Body of pancreas (tissue), 4 donors: ENCODE measurements at regions not wholly inside any gene's neighbourhood (a gene's known extent, or its start where the extent isn't known, plus 50 kb on each side); places are given as distances from the start of the nearest gene placed in this dataset.
A peak's percentile ranks its signal among the peaks of the same experiment; 100 is the strongest.

Experiments used
- ATAC-seq: fragments of 150-250 bp; one replicate; pipeline ENCODE4 v1.9.1; 2016
- DNase-seq, 4 donors: peaks; one replicate each; pipeline ENCODE4 v3.0.0-alpha.2; 2019
- H3K27ac ChIP-seq, 4 donors: fragments of 200-600 bp; sonication (generic); 1 replicate in 3 of 4; 2 replicates in 1 of 4; pipeline versions ENCODE4 v1.5.1 to v1.6.1; 2016 to 2019; ENCODE audit warnings: mild to moderate bottlenecking in 1 of 4, mixed read lengths in 1 of 4, moderate library complexity in 1 of 4
- H3K27me3 ChIP-seq, 2 donors: fragments of 200-600 bp; sonication (generic); one replicate each; pipeline ENCODE4 v1.6.0; 2016; ENCODE audit warnings: mild to moderate bottlenecking in 1 of 2
- H3K36me3 ChIP-seq, 2 donors: fragments of 200-600 bp; sonication (generic); replicated peaks in 1 of 2; 2 replicates each; pipeline ENCODE4 v1.5.1; 2016; ENCODE audit warnings: low read depth in 2 of 2; ENCODE audit not compliant: insufficient read depth in 1 of 2
- H3K4me1 ChIP-seq: fragments of 200-600 bp; sonication (generic); one replicate; pipeline ENCODE4 v1.6.0; 2016
- H3K4me3 ChIP-seq, 2 donors: fragments of 200-600 bp; sonication (generic); 1 replicate in 1 of 2; 2 replicates in 1 of 2; pipeline ENCODE4 v1.5.1; 2016 to 2019
- H3K9me3 ChIP-seq, 3 donors: fragments of 200-600 bp; sonication (generic); 1 replicate in 2 of 3; 2 replicates in 1 of 3; pipeline ENCODE4 v1.5.1; 2016
- CTCF ChIP-seq, 7 experiments: fragments of 450-650 bp in 4 of 7; fragments of 200-600 bp in 3 of 7; sonication (generic) in 3 of 7; IDR thresholded peaks; one replicate each; pipeline ENCODE4 v1.5.1; 2016 to 2019; ENCODE audit warnings: antibody characterized with exemption in 7 of 7
- POLR2A ChIP-seq, 3 donors: fragments of 450-650 bp; IDR thresholded peaks; one replicate each; pipeline ENCODE4 v1.6.1; 2016; ENCODE audit warnings: antibody characterized with exemption in 3 of 3, mild to moderate bottlenecking in 2 of 3
- WGBS, 2 donors: methylation state at CpG; one replicate each; pipeline ENCODE4 v1.1.5; 2017; 5-methylcytosine and 5-hydroxymethylcytosine counted together
- intact Hi-C: fragments of 100-400 bp; cut with DNase I; formaldehyde crosslinking; loops from one replicate; pipeline ENCODE4 v1.15.1; 2023

GRCh38 chr7:11221984-11222383 is 248.3 kb downstream of the PHF14 start:
- 44 to 63% methylated on average over 6 of the region's 6 CpGs for WGBS, 2 donors
- H3K4me1 ChIP-seq = no peaks in the 10 kb centered on the region
- TF ChIP-seq POLR2A (IDR thresholded peaks at IDR 0.05) (no peak), CTCF (IDR thresholded peaks at IDR 0.05) (no peak)
- DNase-seq (no peak), ATAC-seq (no peak)
- H3K36me3 ChIP-seq = no peaks in the 10 kb centered on the region
- intact Hi-C loops = no loop called here
- H3K27ac ChIP-seq = no peak overlapping the region
- H3K27me3 ChIP-seq = no peaks in the 10 kb centered on the region
- H3K4me3 ChIP-seq = no peak overlapping the region
- peaks cover 0 to 4% (median 0%) of the 10 kb centered on the region in 3 donors for H3K9me3 ChIP-seq

- no peaks in the 10 kb centered on the region for H3K36me3 ChIP-seq
- no peak overlapping the region for H3K4me3 ChIP-seq
- H3K9me3 ChIP-seq = no peaks in the 10 kb centered on the region
- H3K27ac ChIP-seq = no peak overlapping the region
- no peaks in the 10 kb centered on the region for H3K27me3 ChIP-seq
- DNase-seq (no peak), ATAC-seq (no peak)
- peaks cover 5% of the 10 kb centered on the region for H3K4me1 ChIP-seq
- TF ChIP-seq CTCF (IDR thresholded peaks at IDR 0.05) (no peak), POLR2A (IDR thresholded peaks at IDR 0.05) (no peak)
- intact Hi-C loops = no loop called here
Observed at GRCh38 chr7:11224535-11224934, 250.9 kb downstream of the PHF14 start.

- WGBS, 2 donors = 9 to 14% methylated on average over 2 of the region's 2 CpGs
- intact Hi-C loops = no loop called here
- no peak overlapping the region for H3K27ac ChIP-seq
Observed at GRCh38 chr7:11228515-11228914, 254.8 kb downstream of the PHF14 start.

GRCh38 chr7:11231190-11231589 is 257.5 kb downstream of the PHF14 start:
- DNase-seq = no peak
- no peak for ATAC-seq
- Histone ChIP-seq H3K36me3 (no peaks in the 10 kb centered on the region), H3K4me3 (no peak overlapping the region), H3K27me3 (no peaks in the 10 kb centered on the region), H3K4me1 (peaks cover 5% of the 10 kb centered on the region), H3K9me3 (no peaks in the 10 kb centered on the region), H3K27ac (no peak overlapping the region)
- TF ChIP-seq POLR2A (IDR thresholded peaks at IDR 0.05) = no peak
- no peak for TF ChIP-seq CTCF (IDR thresholded peaks at IDR 0.05)
- intact Hi-C loops = no loop called here
- 38 to 40% methylated on average over 1 of the region's 1 CpG for WGBS, 2 donors

More at GRCh38 chr7:11228515-11228914, 254.8 kb downstream of the PHF14 start:
- H3K4me1 ChIP-seq = peaks cover 5% of the 10 kb centered on the region
- DNase-seq = peak; percentile 53 to 87 (median 74)
- H3K9me3 ChIP-seq = no peaks in the 10 kb centered on the region
- H3K36me3 ChIP-seq = no peaks in the 10 kb centered on the region
- TF ChIP-seq POLR2A (IDR thresholded peaks at IDR 0.05) (no peak), CTCF (IDR thresholded peaks at IDR 0.05) (no peak)
- no peak overlapping the region for H3K4me3 ChIP-seq
- no peaks in the 10 kb centered on the region for H3K27me3 ChIP-seq
- ATAC-seq = peak; percentile 52

GRCh38 chr7:11232462-11232861 is 258.8 kb downstream of the PHF14 start:
- Histone ChIP-seq H3K27ac (no peak overlapping the region), H3K27me3 (no peaks in the 10 kb centered on the region), H3K36me3 (no peaks in the 10 kb centered on the region), H3K9me3 (no peaks in the 10 kb centered on the region), H3K4me3 (no peak overlapping the region), H3K4me1 (peaks cover 5% of the 10 kb centered on the region)
- no peak for DNase-seq
- TF ChIP-seq POLR2A (IDR thresholded peaks at IDR 0.05) (no peak), CTCF (IDR thresholded peaks at IDR 0.05) (no peak)
- intact Hi-C loops = no loop called here
- WGBS, 2 donors = 60 to 78% methylated on average over 3 of the region's 3 CpGs
- ATAC-seq = no peak
